Parathyroid adenoma (tissue), 2 donors: ENCODE measurements at regions not wholly inside any gene's neighbourhood (a gene's known extent, or its start where the extent isn't known, plus 50 kb on each side); places are given as distances from the start of the nearest gene placed in this dataset.

ENCODE experiments used
- H2AFZ ChIP-seq: fragments of 300-600 bp; sonication (generic); one replicate; pipeline ENCODE4 v1.7.0; 2017; ENCODE audit warnings: antibody characterized with exemption, mild to moderate bottlenecking
- H3K27ac ChIP-seq: fragments of 300-600 bp; sonication (generic); one replicate; pipeline ENCODE4 v1.7.0; 2017
- H3K27me3 ChIP-seq: fragments of 300-600 bp; sonication (generic); one replicate; pipeline ENCODE4 v1.7.0; 2017; ENCODE audit warnings: low read length; ENCODE audit not compliant: control insufficient read depth, insufficient read depth
- H3K36me3 ChIP-seq: fragments of 300-600 bp; sonication (generic); one replicate; pipeline ENCODE4 v1.7.0; 2017; ENCODE audit warnings: low read length; ENCODE audit not compliant: control insufficient read depth, insufficient read depth
- H3K4me1 ChIP-seq: fragments of 300-600 bp; sonication (generic); one replicate; pipeline ENCODE4 v1.7.0; 2017; ENCODE audit warnings: control low read depth
- H3K4me2 ChIP-seq: fragments of 300-600 bp; sonication (generic); one replicate; pipeline ENCODE4 v1.7.0; 2017; ENCODE audit warnings: low read length
- H3K4me3 ChIP-seq: fragments of 300-600 bp; sonication (generic); one replicate; pipeline ENCODE4 v1.7.0; 2017; ENCODE audit warnings: low read depth, low read length
- H3K79me2 ChIP-seq: fragments of 300-600 bp; sonication (generic); one replicate; pipeline ENCODE4 v1.7.0; 2017; ENCODE audit warnings: control low read depth
- H3K9ac ChIP-seq: fragments of 300-600 bp; sonication (generic); one replicate; pipeline ENCODE4 v1.7.0; 2017; ENCODE audit warnings: mild to moderate bottlenecking
- H3K9me3 ChIP-seq: fragments of 300-600 bp; sonication (generic); one replicate; pipeline ENCODE4 v1.7.0; 2017; ENCODE audit warnings: low read length; ENCODE audit not compliant: control insufficient read depth
- TF ChIP-seq, protein P1 (sequence below): fragments of 300-600 bp; sonication (generic); IDR thresholded peaks from one replicate; pipeline ENCODE4 v1.7.0; 2017; ENCODE audit warnings: antibody characterized with exemption, mild to moderate bottlenecking
- donor health status: primary hyperparathyroidism.

DNA sequence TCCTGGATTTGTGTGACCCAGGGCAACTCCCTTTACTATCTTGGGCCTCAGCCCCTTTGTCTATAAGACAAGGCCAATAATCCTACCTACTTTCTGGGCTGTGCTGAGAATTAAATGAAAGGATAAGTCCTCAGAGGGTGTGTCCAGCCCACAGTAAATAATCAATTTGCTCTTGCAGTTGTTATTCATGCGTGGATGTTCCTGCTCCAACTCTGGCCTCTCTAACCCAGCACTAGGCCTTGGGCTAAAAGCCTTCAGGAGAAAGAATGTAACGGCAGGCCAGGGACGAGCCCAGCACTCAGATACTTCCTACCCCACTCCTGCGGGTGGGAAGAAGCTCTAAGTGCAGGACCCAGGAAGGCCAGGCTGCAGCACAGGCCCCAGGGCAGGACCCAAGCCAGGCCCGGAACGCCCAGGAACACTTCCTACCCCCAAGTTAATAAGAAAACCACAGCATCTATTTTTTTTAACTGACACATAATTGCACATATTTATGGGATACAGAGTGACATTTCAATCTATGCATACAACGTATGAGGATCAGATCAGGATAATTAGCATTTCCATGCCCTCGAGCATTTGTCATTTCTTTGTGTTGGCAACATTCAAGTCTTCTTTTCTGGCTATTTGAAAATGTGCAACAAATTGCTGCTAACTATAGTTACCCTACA, 179.6 kb upstream of the RBPJ start:
- H2AFZ ChIP-seq = no peak overlapping the region
- H3K4me1 ChIP-seq = no peaks in the 10 kb centered on the region
- TF ChIP-seq, protein P1, sequence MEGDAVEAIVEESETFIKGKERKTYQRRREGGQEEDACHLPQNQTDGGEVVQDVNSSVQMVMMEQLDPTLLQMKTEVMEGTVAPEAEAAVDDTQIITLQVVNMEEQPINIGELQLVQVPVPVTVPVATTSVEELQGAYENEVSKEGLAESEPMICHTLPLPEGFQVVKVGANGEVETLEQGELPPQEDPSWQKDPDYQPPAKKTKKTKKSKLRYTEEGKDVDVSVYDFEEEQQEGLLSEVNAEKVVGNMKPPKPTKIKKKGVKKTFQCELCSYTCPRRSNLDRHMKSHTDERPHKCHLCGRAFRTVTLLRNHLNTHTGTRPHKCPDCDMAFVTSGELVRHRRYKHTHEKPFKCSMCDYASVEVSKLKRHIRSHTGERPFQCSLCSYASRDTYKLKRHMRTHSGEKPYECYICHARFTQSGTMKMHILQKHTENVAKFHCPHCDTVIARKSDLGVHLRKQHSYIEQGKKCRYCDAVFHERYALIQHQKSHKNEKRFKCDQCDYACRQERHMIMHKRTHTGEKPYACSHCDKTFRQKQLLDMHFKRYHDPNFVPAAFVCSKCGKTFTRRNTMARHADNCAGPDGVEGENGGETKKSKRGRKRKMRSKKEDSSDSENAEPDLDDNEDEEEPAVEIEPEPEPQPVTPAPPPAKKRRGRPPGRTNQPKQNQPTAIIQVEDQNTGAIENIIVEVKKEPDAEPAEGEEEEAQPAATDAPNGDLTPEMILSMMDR = no peak
- no peak overlapping the region for H3K4me2 ChIP-seq
- H3K9me3 ChIP-seq = no peaks in the 10 kb centered on the region
- no peak overlapping the region for H3K9ac ChIP-seq
- H3K36me3 ChIP-seq = no peaks in the 10 kb centered on the region
- no peak overlapping the region for H3K4me3 ChIP-seq
- H3K79me2 ChIP-seq = no peaks in the 10 kb centered on the region
- no peak overlapping the region for H3K27ac ChIP-seq
- no peaks in the 10 kb centered on the region for H3K27me3 ChIP-seq

DNA sequence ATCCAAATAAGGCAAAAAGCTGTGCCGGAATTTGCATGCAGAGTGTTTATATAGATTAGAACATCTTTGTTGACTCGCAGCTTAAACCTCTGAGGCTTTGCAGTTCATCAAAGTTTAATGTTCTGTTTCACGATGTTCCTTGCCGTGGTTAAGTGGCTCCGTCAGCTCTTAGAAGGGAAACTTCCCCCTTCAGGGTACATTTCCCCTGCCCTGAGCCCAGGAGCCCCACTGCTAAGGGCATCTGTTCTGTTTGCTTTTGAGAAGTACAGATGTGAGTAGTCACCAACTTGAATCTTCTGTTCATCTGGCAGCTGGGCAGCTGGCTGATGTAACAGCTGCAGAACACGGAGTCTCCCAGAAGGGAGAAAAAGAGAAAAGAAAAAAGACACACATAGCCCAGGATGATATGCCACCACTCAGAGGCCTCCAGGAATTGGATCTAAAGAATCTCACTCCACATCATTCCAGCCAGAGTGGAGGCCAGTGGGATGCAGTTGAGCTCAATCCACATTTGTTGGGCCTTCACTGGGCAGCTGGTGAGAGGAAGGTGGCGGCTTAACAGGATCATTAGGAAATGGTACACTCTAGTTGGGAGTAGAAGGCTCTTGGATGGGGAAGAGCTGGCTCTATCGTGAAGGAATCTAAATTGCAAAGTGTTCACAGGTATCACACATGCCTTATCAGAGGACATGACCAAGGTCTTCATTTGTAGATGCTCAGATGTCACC, 178.7 kb upstream of the RBPJ start:
- H3K9ac ChIP-seq = no peak overlapping the region
- no peak overlapping the region for H3K27ac ChIP-seq

DNA sequence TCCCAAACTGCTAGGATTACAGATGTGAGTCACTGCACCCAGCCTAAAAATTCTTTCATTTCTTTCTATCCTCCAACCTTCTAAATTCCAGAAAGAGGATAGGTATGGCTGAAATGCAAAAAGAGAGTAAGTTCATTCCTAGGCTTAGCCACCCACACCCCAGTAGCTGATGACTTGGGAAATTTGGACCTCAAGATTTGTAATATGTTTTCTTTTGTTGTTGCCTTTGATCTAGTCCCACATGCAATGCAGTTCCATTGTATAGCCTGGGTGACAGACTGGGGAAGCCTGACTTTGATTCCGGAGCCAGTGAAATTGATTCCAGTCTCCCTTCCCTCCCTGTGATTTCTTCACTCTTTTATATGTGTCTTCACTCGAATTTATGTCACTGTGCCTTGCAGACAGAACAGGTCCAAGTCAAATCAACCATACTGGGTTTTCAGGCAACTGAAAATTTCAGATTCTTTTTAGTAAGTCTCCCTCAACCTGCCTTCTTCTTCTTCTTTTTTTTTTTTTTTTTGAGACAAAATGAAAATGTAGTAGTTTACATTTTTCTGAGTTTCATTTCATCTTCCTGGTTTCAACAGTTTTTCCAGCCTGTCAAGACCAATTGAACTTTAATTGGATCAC, 176.2 kb upstream of the RBPJ start:
- H3K9me3 ChIP-seq = no peaks in the 10 kb centered on the region
- H3K79me2 ChIP-seq = no peaks in the 10 kb centered on the region
- H3K27me3 ChIP-seq = no peaks in the 10 kb centered on the region
- TF ChIP-seq, protein P1 = no peak
- H3K4me1 ChIP-seq = no peaks in the 10 kb centered on the region
- no peaks in the 10 kb centered on the region for H3K36me3 ChIP-seq
- H3K27ac ChIP-seq = no peak overlapping the region
- no peak overlapping the region for H3K4me3 ChIP-seq
- H2AFZ ChIP-seq = no peak overlapping the region
- H3K9ac ChIP-seq = no peak overlapping the region
- no peak overlapping the region for H3K4me2 ChIP-seq

More for the DNA sequence above, 178.7 kb upstream of the RBPJ start:
- Histone ChIP-seq H3K4me3 (no peak overlapping the region), H3K9me3 (no peaks in the 10 kb centered on the region), H2AFZ (no peak overlapping the region), H3K36me3 (no peaks in the 10 kb centered on the region), H3K4me2 (no peak overlapping the region), H3K27me3 (no peaks in the 10 kb centered on the region), H3K79me2 (no peaks in the 10 kb centered on the region), H3K4me1 (no peaks in the 10 kb centered on the region)
- TF ChIP-seq, protein P1 = no peak

- H3K4me1 ChIP-seq = no peaks in the 10 kb centered on the region
- no peaks in the 10 kb centered on the region for H3K79me2 ChIP-seq
- peaks cover 1% of the 10 kb centered on the region for H3K27me3 ChIP-seq
- no peak overlapping the region for H3K4me2 ChIP-seq
- H3K27ac ChIP-seq = no peak overlapping the region
- H3K4me3 ChIP-seq = no peak overlapping the region
- no peaks in the 10 kb centered on the region for H3K9me3 ChIP-seq
- no peak overlapping the region for H2AFZ ChIP-seq
- no peaks in the 10 kb centered on the region for H3K36me3 ChIP-seq
- H3K9ac ChIP-seq = no peak overlapping the region
- TF ChIP-seq, protein P1 = no peak
Observed at GRCh38 chr4:26145212-26145611, 175.6 kb upstream of the RBPJ start.
